GM23338 (cell line): ENCODE measurements at regions not wholly inside any gene's neighbourhood (a gene's known extent, or its start where the extent isn't known, plus 50 kb on each side); places are given as distances from the start of the nearest gene placed in this dataset.

Experiments
- ATAC-seq: fragments of 200-7000 bp; cut with Tn5 transposase; 3 replicates; pipeline ENCODE4 v1.9.1; 2020
- DNase-seq: peaks from one replicate; pipeline ENCODE4 v3.0.0-alpha.2; 2015; ENCODE audit warnings: low spot score
- H2AFZ ChIP-seq: fragments of 200-600 bp; sonication (generic); 2 replicates; pipeline ENCODE4 v1.8.0; 2016; ENCODE audit warnings: antibody characterized with exemption, mild to moderate bottlenecking, moderate library complexity
- H3F3A ChIP-seq: fragments of 200-600 bp; sonication (generic); replicated peaks from 2 replicates; pipeline ENCODE4 v1.8.0; 2017; ENCODE audit warnings: antibody characterized with exemption, mixed run types, low read depth
- H3K27ac ChIP-seq: fragments of 200-600 bp; sonication (generic); 2 replicates; pipeline ENCODE4 v1.6.1; 2016; ENCODE audit warnings: low read depth
- H3K27me3 ChIP-seq: fragments of 200-600 bp; sonication (generic); 2 replicates; pipeline ENCODE4 v1.8.0; 2016; ENCODE audit warnings: mild to moderate bottlenecking, mixed run types, moderate library complexity; ENCODE audit not compliant: insufficient read depth
- H3K36me3 ChIP-seq: fragments of 200-600 bp; sonication (generic); 2 replicates; pipeline ENCODE4 v1.8.0; 2016; ENCODE audit warnings: mild to moderate bottlenecking; ENCODE audit not compliant: insufficient read depth
- H3K4me1 ChIP-seq: fragments of 200-600 bp; sonication (generic); 2 replicates; pipeline ENCODE4 v1.8.0; 2016; ENCODE audit warnings: mild to moderate bottlenecking, moderate library complexity; ENCODE audit not compliant: insufficient read depth
- H3K4me2 ChIP-seq: fragments of 200-600 bp; sonication (generic); 2 replicates; pipeline ENCODE4 v1.7.1; 2017; ENCODE audit warnings: mixed run types
- H3K4me3 ChIP-seq: fragments of 200-600 bp; sonication (generic); 2 replicates; pipeline ENCODE4 v1.6.1; 2016; ENCODE audit warnings: mixed run types
- H3K79me2 ChIP-seq: fragments of 200-600 bp; sonication (generic); replicated peaks from 2 replicates; pipeline ENCODE4 v1.8.0; 2017; ENCODE audit warnings: mild to moderate bottlenecking; ENCODE audit not compliant: insufficient read depth
- H3K9me2 ChIP-seq: fragments of 200-600 bp; sonication (generic); 2 replicates; pipeline ENCODE4 v1.8.0; 2017; ENCODE audit not compliant: insufficient read depth
- H4K20me1 ChIP-seq: fragments of 200-600 bp; sonication (generic); replicated peaks from 2 replicates; pipeline ENCODE4 v1.8.0; 2017; ENCODE audit warnings: mild to moderate bottlenecking; ENCODE audit not compliant: insufficient read depth
- H3K27ac Mint-ChIP-seq: 2 replicates; pipeline ENCODE4 v1.8.0; 2020; ENCODE audit warnings: inconsistent platforms, mild to moderate bottlenecking, moderate library complexity, mixed read lengths
- H3K27me3 Mint-ChIP-seq: 3 replicates; pipeline ENCODE4 v1.8.0; 2022; ENCODE audit warnings: low read depth, mild to moderate bottlenecking, moderate library complexity, mixed read lengths, inconsistent platforms; ENCODE audit not compliant: insufficient read depth, poor library complexity
- H3K36me3 Mint-ChIP-seq: 3 replicates; pipeline ENCODE4 v1.8.0; 2021; ENCODE audit warnings: low read depth, mild to moderate bottlenecking, inconsistent platforms, moderate library complexity, mixed read lengths
- H3K4me1 Mint-ChIP-seq: 3 replicates; pipeline ENCODE4 v1.8.0; 2020; ENCODE audit warnings: mild to moderate bottlenecking, inconsistent platforms, mixed read lengths
- H3K4me3 Mint-ChIP-seq: 3 replicates; pipeline ENCODE4 v1.8.0; 2021; ENCODE audit warnings: moderate library complexity, mild to moderate bottlenecking, inconsistent platforms, mixed read lengths
- H3K9me3 Mint-ChIP-seq: 3 replicates; pipeline ENCODE4 v1.8.0; 2020; ENCODE audit warnings: moderate library complexity, mild to moderate bottlenecking, inconsistent platforms, mixed read lengths
- CREB1 ChIP-seq: fragments of 250-450 bp; sonication (Bioruptor Pico); IDR thresholded peaks from 2 replicates; pipeline ENCODE4 v1.5.0; 2020; ENCODE audit warnings: low read depth, mild to moderate bottlenecking, moderate library complexity
- ETS1 ChIP-seq: IDR thresholded peaks from 2 replicates; pipeline ENCODE4 v1.6.1; 2016; ENCODE audit warnings: antibody characterized with exemption
- EZH2 ChIP-seq: fragments of 200-600 bp; sonication (generic); IDR thresholded peaks from one replicate; pipeline ENCODE4 v1.8.0; 2017; ENCODE audit warnings: antibody characterized with exemption, mild to moderate bottlenecking, low read depth; ENCODE audit not compliant: unreplicated experiment
- EZH2phosphoT487 ChIP-seq: fragments of 200-600 bp; sonication (generic); IDR thresholded peaks from one replicate; pipeline ENCODE4 v1.8.1; 2018; ENCODE audit warnings: antibody characterized with exemption; ENCODE audit not compliant: unreplicated experiment
- JUNB ChIP-seq: IDR thresholded peaks from one replicate; pipeline ENCODE4 v1.6.1; 2016; ENCODE audit warnings: antibody characterized with exemption; ENCODE audit not compliant: unreplicated experiment
- NANOG ChIP-seq: IDR thresholded peaks from 2 replicates; pipeline ENCODE4 v1.6.1; 2016; ENCODE audit warnings: antibody characterized with exemption, borderline replicate concordance
- POLR2AphosphoS5 ChIP-seq: IDR thresholded peaks from 2 replicates; pipeline ENCODE4 v1.6.1; 2016; ENCODE audit warnings: antibody characterized with exemption, low read depth
- STAT1 ChIP-seq: IDR thresholded peaks from one replicate; pipeline ENCODE4 v1.6.1; 2016; ENCODE audit warnings: antibody characterized with exemption; ENCODE audit not compliant: unreplicated experiment
- ZNF114 ChIP-seq: fragments of 250-450 bp; sonication (Bioruptor Pico); IDR thresholded peaks from 2 replicates; pipeline ENCODE4 v1.5.0; 2020; ENCODE audit warnings: mild to moderate bottlenecking, moderate library complexity
- ZNF462 ChIP-seq: fragments of 250-450 bp; sonication (Bioruptor Pico); IDR thresholded peaks from 2 replicates; pipeline ENCODE4 v1.5.0; 2020; ENCODE audit warnings: mild to moderate bottlenecking, moderate library complexity

- TF ChIP-seq ZNF462 (CRISPR knock-in tag), result no peak
- TF ChIP-seq CREB1 (CRISPR knock-in tag), result no peak
- no peak for TF ChIP-seq NANOG
- TF ChIP-seq JUNB, result no peak
- TF ChIP-seq ETS1, result no peak
- no peak for TF ChIP-seq EZH2phosphoT487
- TF ChIP-seq EZH2, result no peak
These were observed 841.5 kb downstream of the KCNT2 start (continued) for GRCh38 chr1:195766709-195767108.

- no peaks in the 10 kb centered on the region for H3K79me2 ChIP-seq
- H3K4me1 ChIP-seq, result no peaks in the 10 kb centered on the region
- Mint-ChIP-seq H3K4me3 (no peak overlapping the region), H3K9me3 (no peaks in the 10 kb centered on the region), H3K27me3 (no peaks in the 10 kb centered on the region), H3K36me3 (no peaks in the 10 kb centered on the region), H3K27ac (no peak overlapping the region), H3K4me1 (no peaks in the 10 kb centered on the region)
- no peaks in the 10 kb centered on the region for H3K27me3 ChIP-seq
- no peaks in the 10 kb centered on the region for H4K20me1 ChIP-seq
- no peak for TF ChIP-seq CREB1 (CRISPR knock-in tag)
- TF ChIP-seq ZNF114, result no peak
- TF ChIP-seq STAT1, result no peak
- TF ChIP-seq NANOG, result no peak
- TF ChIP-seq POLR2AphosphoS5, result no peak
- TF ChIP-seq EZH2phosphoT487, result no peak
- H3K9me2 ChIP-seq, result no peaks in the 10 kb centered on the region
- no peak overlapping the region for H3K4me2 ChIP-seq
- no peak overlapping the region for H3K27ac ChIP-seq
- no peak overlapping the region for H3K4me3 ChIP-seq
- H3F3A ChIP-seq, result no peaks in the 10 kb centered on the region
- no peak overlapping the region for H2AFZ ChIP-seq
- no peak for ATAC-seq
- no peak for DNase-seq
- no peaks in the 10 kb centered on the region for H3K36me3 ChIP-seq
These were observed 843.1 kb downstream of the KCNT2 start for GRCh38 chr1:195765099-195765498.
